ENCODE measurements at regions not wholly inside any gene's neighbourhood (a gene's known extent, or its start where the extent isn't known, plus 50 kb on each side); places are given as distances from the start of the nearest gene placed in this dataset.

DNA sequence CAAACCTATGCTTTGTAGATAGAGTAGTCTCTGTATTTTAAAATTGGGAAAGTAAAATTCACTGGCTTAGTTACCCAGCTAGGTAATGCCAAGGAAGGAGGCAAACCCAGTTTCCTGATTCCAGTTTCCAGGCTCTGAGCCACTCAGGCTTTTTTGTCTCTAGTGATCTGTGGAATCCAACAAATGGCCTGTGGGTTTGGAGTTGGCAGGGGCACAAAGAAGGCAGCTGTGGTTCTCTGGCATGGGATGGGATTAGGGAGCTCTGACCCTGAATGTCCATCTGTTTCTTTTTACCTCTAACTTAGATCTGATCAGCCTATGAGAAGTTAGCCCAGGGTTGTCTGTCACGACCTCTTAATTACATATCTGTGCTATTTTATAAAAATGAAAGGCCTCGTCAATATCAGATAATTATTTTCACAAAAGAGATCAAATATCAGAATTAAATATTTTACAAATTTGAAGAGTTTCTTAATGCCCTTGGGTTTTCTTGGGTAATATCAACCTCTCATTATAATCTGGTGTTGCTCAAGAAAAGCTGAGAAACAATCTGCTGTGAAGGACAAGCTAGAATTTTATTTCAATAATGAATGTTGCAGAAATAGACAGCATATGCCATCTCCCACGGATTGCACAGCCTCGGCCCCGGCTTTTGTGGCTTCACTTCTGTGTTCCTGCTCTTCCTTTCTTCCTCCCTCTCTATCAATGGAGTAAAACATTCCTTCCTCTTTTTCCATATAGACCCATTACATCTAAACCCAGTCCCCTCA, 63.7 kb upstream of the DAZL start:
- H3K27ac ChIP-seq = no peak overlapping the region
- no peak for TF ChIP-seq ZFX (IDR thresholded peaks at IDR 0.05; ENCODE audit: borderline replicate concordance)
- TF ChIP-seq, protein P1, sequence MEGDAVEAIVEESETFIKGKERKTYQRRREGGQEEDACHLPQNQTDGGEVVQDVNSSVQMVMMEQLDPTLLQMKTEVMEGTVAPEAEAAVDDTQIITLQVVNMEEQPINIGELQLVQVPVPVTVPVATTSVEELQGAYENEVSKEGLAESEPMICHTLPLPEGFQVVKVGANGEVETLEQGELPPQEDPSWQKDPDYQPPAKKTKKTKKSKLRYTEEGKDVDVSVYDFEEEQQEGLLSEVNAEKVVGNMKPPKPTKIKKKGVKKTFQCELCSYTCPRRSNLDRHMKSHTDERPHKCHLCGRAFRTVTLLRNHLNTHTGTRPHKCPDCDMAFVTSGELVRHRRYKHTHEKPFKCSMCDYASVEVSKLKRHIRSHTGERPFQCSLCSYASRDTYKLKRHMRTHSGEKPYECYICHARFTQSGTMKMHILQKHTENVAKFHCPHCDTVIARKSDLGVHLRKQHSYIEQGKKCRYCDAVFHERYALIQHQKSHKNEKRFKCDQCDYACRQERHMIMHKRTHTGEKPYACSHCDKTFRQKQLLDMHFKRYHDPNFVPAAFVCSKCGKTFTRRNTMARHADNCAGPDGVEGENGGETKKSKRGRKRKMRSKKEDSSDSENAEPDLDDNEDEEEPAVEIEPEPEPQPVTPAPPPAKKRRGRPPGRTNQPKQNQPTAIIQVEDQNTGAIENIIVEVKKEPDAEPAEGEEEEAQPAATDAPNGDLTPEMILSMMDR (IDR thresholded peaks at IDR 0.05) = no peak

DNA sequence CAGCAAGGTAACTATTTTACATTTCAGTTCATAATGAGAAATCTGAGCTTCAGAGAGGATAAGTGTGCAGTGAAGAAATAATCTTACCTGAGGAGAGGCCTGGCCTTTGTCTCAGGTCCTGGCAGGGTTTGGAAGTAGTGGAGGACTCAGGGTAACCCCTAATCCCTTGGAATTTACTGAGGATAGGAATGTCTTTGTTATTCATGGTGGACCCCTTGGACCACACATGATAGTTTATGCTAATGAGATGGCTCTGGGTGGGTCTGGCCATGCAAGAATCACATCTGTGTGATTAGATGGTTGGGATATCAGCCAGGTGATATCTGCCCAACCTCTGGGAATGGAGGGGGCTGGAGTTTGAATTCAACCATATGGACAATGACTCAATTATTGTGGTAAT, 65.0 kb upstream of the DAZL start:
- TF ChIP-seq ZFX (IDR thresholded peaks at IDR 0.05; ENCODE audit: borderline replicate concordance) = no peak
- TF ChIP-seq, protein P1 (IDR thresholded peaks at IDR 0.05) = no peak
- H3K27ac ChIP-seq = no peak overlapping the region

DNA sequence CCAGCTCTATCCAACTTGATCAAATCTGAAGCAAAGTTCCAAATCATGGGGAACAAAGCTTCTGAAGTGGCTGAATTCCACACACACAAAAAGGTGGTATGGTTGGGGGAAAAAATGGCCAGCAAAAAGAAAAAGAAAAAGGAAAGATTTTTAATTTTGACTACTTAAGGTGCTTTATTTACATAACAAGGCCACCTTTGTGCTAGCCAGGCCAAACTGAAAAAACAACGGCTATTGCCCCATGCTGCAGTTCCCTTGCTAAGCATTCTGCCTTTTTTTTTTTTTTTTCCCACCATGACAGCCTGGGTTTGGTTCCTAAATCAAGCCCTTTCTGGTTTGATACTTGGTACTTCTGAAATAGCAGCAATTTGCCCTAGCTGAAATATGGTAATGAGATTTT, 66.5 kb upstream of the DAZL start:
- TF ChIP-seq, protein P1 (IDR thresholded peaks at IDR 0.05) = no peak
- no peak for TF ChIP-seq ZFX (IDR thresholded peaks at IDR 0.05; ENCODE audit: borderline replicate concordance)
- no peak overlapping the region for H3K27ac ChIP-seq

- no peak for TF ChIP-seq ZFX (IDR thresholded peaks at IDR 0.05; ENCODE audit: borderline replicate concordance)
- TF ChIP-seq, protein P1 (IDR thresholded peaks at IDR 0.05) = no peak
- no peak overlapping the region for H3K27ac ChIP-seq
Measured at GRCh38 chr3:16673530-16673929, 68.3 kb upstream of the DAZL start.

DNA sequence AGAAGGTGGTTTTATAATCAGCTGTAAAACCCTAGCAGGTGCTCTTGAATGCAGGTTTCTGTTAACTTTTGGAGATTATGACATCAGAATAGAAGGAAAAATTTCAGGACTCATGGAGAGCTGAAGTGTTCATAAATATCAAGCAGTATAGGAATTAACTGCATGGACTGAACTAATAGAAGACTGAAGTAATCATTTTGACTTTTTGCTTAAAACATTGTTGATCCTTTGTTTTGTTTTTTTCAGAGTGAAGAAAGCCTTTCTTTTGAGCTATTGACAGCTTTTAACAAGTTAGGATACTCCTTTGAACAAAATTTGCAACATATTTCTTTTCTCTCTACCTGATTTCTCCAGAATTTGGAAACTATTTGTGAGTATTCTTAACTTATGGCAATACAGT, 70.6 kb upstream of the DAZL start:
- H3K27ac ChIP-seq = no peak overlapping the region
- TF ChIP-seq, protein P1 (IDR thresholded peaks at IDR 0.05) = no peak
- no peak for TF ChIP-seq ZFX (IDR thresholded peaks at IDR 0.05; ENCODE audit: borderline replicate concordance)

DNA sequence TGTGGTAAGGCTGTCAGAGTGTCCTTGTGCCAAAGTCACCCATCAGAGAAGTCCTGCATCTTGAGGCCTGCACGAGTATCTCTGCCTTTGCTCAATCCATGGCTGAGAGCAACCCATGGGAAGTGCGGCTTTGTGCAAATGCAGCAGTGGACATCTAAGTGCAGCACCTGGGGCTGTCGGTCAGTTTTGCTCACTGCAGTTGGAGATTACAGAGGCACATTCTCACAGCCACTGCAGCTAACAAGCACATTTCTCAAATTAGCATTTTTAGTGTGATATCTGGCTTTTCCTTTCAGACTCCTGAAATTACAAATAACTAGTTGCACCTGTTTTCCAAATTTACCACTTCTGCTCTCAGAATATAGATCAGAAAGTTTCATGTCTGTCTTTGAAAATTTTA, 81.5 kb upstream of the DAZL start:
- no peak for TF ChIP-seq ZFX (IDR thresholded peaks at IDR 0.05; ENCODE audit: borderline replicate concordance)
- TF ChIP-seq, protein P1 (IDR thresholded peaks at IDR 0.05) = no peak
- no peak overlapping the region for H3K27ac ChIP-seq

- no peak overlapping the region for H3K27ac ChIP-seq
- TF ChIP-seq, protein P1 (IDR thresholded peaks at IDR 0.05) = no peak
- no peak for TF ChIP-seq ZFX (IDR thresholded peaks at IDR 0.05; ENCODE audit: borderline replicate concordance)
Measured at GRCh38 chr3:16687221-16687620, 82.0 kb upstream of the DAZL start.
